Right atrium auricular region (tissue), 2 donors: ENCODE measurements at regions not wholly inside any gene's neighbourhood (a gene's known extent, or its start where the extent isn't known, plus 50 kb on each side); places are given as distances from the start of the nearest gene placed in this dataset.
"Not testable (repeated sequence)": the region's sequence is repeated elsewhere in the genome, so short reads cannot be mapped to it uniquely, and the experiment has no call there.

Source experiments
- DNase-seq: peaks from one replicate; pipeline ENCODE4 v3.0.0-alpha.2; 2019; ENCODE audit warnings: low spot score
- H3K27ac ChIP-seq, 2 donors: fragments of 200-600 bp; sonication (generic); 1 replicate in 1 of 2; 2 replicates in 1 of 2; pipeline ENCODE4 v1.5.1; 2016 to 2019
- H3K27me3 ChIP-seq, 2 donors: fragments of 200-600 bp; sonication (generic); one replicate each; pipeline versions ENCODE4 v1.5.1 to v1.6.0; 2017 to 2019
- H3K36me3 ChIP-seq: fragments of 200-600 bp; sonication (generic); one replicate; pipeline ENCODE4 v1.5.1; 2016
- H3K4me1 ChIP-seq, 2 donors: fragments of 200-600 bp; sonication (generic); one replicate each; pipeline versions ENCODE4 v1.5.1 to v1.6.0; 2017 to 2019
- H3K4me3 ChIP-seq, 2 donors: fragments of 200-600 bp; sonication (generic); 1 replicate in 1 of 2; 2 replicates in 1 of 2; pipeline ENCODE4 v1.5.1; 2017 to 2019; ENCODE audit warnings: mild to moderate bottlenecking in 1 of 2, moderate library complexity in 1 of 2
- H3K9me3 ChIP-seq, 2 donors: fragments of 200-600 bp; sonication (generic); one replicate each; pipeline ENCODE4 v1.5.1; 2019
- CTCF ChIP-seq, 2 donors: fragments of 200-600 bp; sonication (generic); IDR thresholded peaks; one replicate each; pipeline ENCODE4 v1.5.1; 2019; ENCODE audit warnings: antibody characterized with exemption in 2 of 2

GRCh38 chr1:14265495-14265894 is 333.0 kb upstream of the KAZN start:
- no peak overlapping the region for H3K4me3 ChIP-seq
- H3K27ac ChIP-seq: no peak overlapping the region
- H3K27me3 ChIP-seq: no peaks in the 10 kb centered on the region
- no peak for TF ChIP-seq CTCF (IDR thresholded peaks at IDR 0.05)
- H3K9me3 ChIP-seq: no peaks in the 10 kb centered on the region
- no peaks in the 10 kb centered on the region for H3K36me3 ChIP-seq
- DNase-seq: no peak
- H3K4me1 ChIP-seq: no peaks in the 10 kb centered on the region

GRCh38 chr1:14267991-14268390 is 330.5 kb upstream of the KAZN start:
- TF ChIP-seq CTCF (IDR thresholded peaks at IDR 0.05): no peak
- Histone ChIP-seq H3K4me3 (no peak overlapping the region), H3K4me1 (no peaks in the 10 kb centered on the region), H3K9me3 (no peaks in the 10 kb centered on the region), H3K27ac (no peak overlapping the region), H3K27me3 (no peaks in the 10 kb centered on the region), H3K36me3 (no peaks in the 10 kb centered on the region)
- no peak for DNase-seq

- Histone ChIP-seq H3K36me3 (no peaks in the 10 kb centered on the region), H3K4me1 (no peaks in the 10 kb centered on the region), H3K27ac (no peak overlapping the region), H3K27me3 (no peaks in the 10 kb centered on the region), H3K4me3 (no peak overlapping the region), H3K9me3 (no peaks in the 10 kb centered on the region)
- no peak for TF ChIP-seq CTCF (IDR thresholded peaks at IDR 0.05)
- DNase-seq: no peak
Measured at GRCh38 chr1:14270821-14271220, 327.7 kb upstream of the KAZN start.

- Histone ChIP-seq H3K9me3 (no peaks in the 10 kb centered on the region), H3K4me1 (no peaks in the 10 kb centered on the region), H3K4me3 (no peak overlapping the region), H3K27ac (no peak overlapping the region), H3K27me3 (no peaks in the 10 kb centered on the region), H3K36me3 (no peaks in the 10 kb centered on the region)
- TF ChIP-seq CTCF (IDR thresholded peaks at IDR 0.05): no peak
- no peak for DNase-seq
Measured at GRCh38 chr1:14273811-14274210, 324.7 kb upstream of the KAZN start.

- not testable (repeated sequence) for H3K9me3 ChIP-seq, DNase-seq, H3K4me3 ChIP-seq, H3K27me3 ChIP-seq, H3K27ac ChIP-seq, H3K36me3 ChIP-seq, H3K4me1 ChIP-seq
Measured at GRCh38 chr1:14279891-14280290, 318.6 kb upstream of the KAZN start.

- no peak overlapping the region for H3K4me3 ChIP-seq
- no peaks in the 10 kb centered on the region for H3K9me3 ChIP-seq
- no peak for TF ChIP-seq CTCF (IDR thresholded peaks at IDR 0.05)
- DNase-seq: no peak
- H3K36me3 ChIP-seq: no peaks in the 10 kb centered on the region
- no peak overlapping the region for H3K27ac ChIP-seq
- no peaks in the 10 kb centered on the region for H3K4me1 ChIP-seq
- no peaks in the 10 kb centered on the region for H3K27me3 ChIP-seq
Measured at GRCh38 chr1:14280909-14281308, 317.6 kb upstream of the KAZN start.
